ENCODE measurements at regions not wholly inside any gene's neighbourhood (a gene's known extent, or its start where the extent isn't known, plus 50 kb on each side); places are given as distances from the start of the nearest gene placed in this dataset.

DNA sequence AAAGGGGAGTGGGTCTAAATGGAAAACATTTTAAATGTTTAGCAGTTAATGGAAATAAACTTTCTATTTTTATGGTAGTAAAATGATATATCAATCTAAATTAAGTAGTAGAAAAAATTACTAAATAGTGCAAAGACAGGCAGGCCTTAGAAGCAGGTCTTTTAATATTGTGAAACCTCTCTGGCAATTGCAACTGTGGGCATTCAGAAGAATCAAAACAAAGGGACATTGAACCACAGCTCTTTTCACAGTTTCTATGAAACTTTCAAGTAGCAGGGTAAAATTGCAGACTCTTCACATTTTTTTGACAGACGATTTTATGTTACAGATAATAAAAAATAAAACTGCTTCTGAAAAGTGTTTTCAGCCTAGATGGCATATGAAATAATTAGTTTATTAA, 533.7 kb downstream of the BCKDHB start:
- TF ChIP-seq, protein P1, sequence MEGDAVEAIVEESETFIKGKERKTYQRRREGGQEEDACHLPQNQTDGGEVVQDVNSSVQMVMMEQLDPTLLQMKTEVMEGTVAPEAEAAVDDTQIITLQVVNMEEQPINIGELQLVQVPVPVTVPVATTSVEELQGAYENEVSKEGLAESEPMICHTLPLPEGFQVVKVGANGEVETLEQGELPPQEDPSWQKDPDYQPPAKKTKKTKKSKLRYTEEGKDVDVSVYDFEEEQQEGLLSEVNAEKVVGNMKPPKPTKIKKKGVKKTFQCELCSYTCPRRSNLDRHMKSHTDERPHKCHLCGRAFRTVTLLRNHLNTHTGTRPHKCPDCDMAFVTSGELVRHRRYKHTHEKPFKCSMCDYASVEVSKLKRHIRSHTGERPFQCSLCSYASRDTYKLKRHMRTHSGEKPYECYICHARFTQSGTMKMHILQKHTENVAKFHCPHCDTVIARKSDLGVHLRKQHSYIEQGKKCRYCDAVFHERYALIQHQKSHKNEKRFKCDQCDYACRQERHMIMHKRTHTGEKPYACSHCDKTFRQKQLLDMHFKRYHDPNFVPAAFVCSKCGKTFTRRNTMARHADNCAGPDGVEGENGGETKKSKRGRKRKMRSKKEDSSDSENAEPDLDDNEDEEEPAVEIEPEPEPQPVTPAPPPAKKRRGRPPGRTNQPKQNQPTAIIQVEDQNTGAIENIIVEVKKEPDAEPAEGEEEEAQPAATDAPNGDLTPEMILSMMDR (IDR thresholded peaks at IDR 0.05; ENCODE audit: insufficient read depth, low read length) = no peak
- no peak for TF ChIP-seq GABPA (IDR thresholded peaks at IDR 0.05; ENCODE audit: low read depth)

All from HL-60 (cell line).